ENCODE measurements at regions not wholly inside any gene's neighbourhood (a gene's known extent, or its start where the extent isn't known, plus 50 kb on each side); places are given as distances from the start of the nearest gene placed in this dataset.

GRCh38 chr6:137403443-137403842 is 90.8 kb downstream of the OLIG3 start (continued):
- TF ChIP-seq GABPA (IDR thresholded peaks at IDR 0.05; ENCODE audit: low read depth), result no peak

- SMC1A ChIA-PET (ENCODE audit: uncharacterized antibody, unreplicated experiment), result interaction anchor here (0.7 to 3.7 kb wide), 5 partner anchors 10 to 58 kb away, joined by 3 to 9 read pairs (median 3); no protein-coding TSS in a partner anchor
- Histone ChIP-seq H3K36me3 (ENCODE audit: control insufficient read depth in 2 of 2, insufficient read depth in 2 of 2, low read length in 1 of 2) (no peaks in the 10 kb centered on the region), H3K4me1 (ENCODE audit: control insufficient read depth, insufficient read depth, low read length) (no peaks in the 10 kb centered on the region), H3K4me3 (no peak overlapping the region), H3K9ac (ENCODE audit: control insufficient read depth, insufficient read depth, low read length) (no peak overlapping the region), H2AFZ (ENCODE audit: control insufficient read depth, low read depth, low read length) (no peak overlapping the region), H3K79me2 (ENCODE audit: control insufficient read depth, insufficient read depth, low read length) (no peaks in the 10 kb centered on the region), H3K9me3 (replicated peaks; ENCODE audit: control insufficient read depth, insufficient read depth, low read length) (no peaks in the 10 kb centered on the region; the same call in 2 of the 3 replicates), H3K27ac (ENCODE audit: control insufficient read depth, insufficient read depth) (no peak overlapping the region), H3K4me2 (ENCODE audit: control insufficient read depth, insufficient read depth) (no peak overlapping the region), H3K27me3 (replicated peaks in 1 of 2; ENCODE audit: control insufficient read depth in 2 of 2, insufficient read depth in 2 of 2, low read length in 1 of 2) (no peaks in the 10 kb centered on the region; a peak in 1 of 4 replicates), H4K20me1 (ENCODE audit: control insufficient read depth, insufficient read depth) (no peaks in the 10 kb centered on the region)
- RAD21 ChIA-PET (ENCODE audit: unreplicated experiment), result no interaction called here
- intact Hi-C loops (cut with micrococcal nuclease; ENCODE audit: unreplicated experiment) (no loop called here), in situ Hi-C loops (cut with MboI) (no loop called here)
- WGBS (ENCODE audit: insufficient coverage, insufficient replicate concordance, low lambda C conversion rate, missing lambda C conversion rate), result 50% methylated on average over 2 of the region's 2 CpGs
- POLR2A ChIA-PET, result no interaction called here
- CTCF ChIA-PET, result interaction anchor here (1.0 to 1.9 kb wide), 2 partner anchors 15 to 30 kb away, joined by 3 to 7 read pairs; no protein-coding TSS in a partner anchor
- no TSS peak for BruUV-seq (replicated peaks)
- FAIRE-seq, result no peak
- DNase-seq (ENCODE audit: low read depth, low spot score), result no peak
- no peak for TF ChIP-seq USF1 (IDR thresholded peaks at IDR 0.05; ENCODE audit: borderline replicate concordance, extremely low read length, insufficient read depth, low read depth, low read length)
- TF ChIP-seq SIX5 (IDR thresholded peaks at IDR 0.05; ENCODE audit: low read depth, low read length, severe bottlenecking), result no peak
- TF ChIP-seq RELA (IDR thresholded peaks at IDR 0.05; ENCODE audit: borderline replicate concordance, partially characterized antibody), result no peak
- no peak for TF ChIP-seq MYB (IDR thresholded peaks at IDR 0.05; ENCODE audit: borderline replicate concordance, low read depth, low read length)
- no peak for TF ChIP-seq NKRF (conservative IDR thresholded peaks at IDR 0.05)
- ATAC-seq, result no peak
These were observed 92.0 kb downstream of the OLIG3 start for GRCh38 chr6:137402143-137402680.

All from GM12878 (cell line).